Hepatocyte (in vitro differentiated cells): ENCODE measurements at regions not wholly inside any gene's neighbourhood (a gene's known extent, or its start where the extent isn't known, plus 50 kb on each side); places are given as distances from the start of the nearest gene placed in this dataset.

ENCODE experiments used
- CTCF ChIP-seq: fragments of 200-600 bp; sonication (generic); IDR thresholded peaks from 2 replicates; pipeline ENCODE4 v1.5.1; 2016; ENCODE audit warnings: antibody characterized with exemption, mild to moderate bottlenecking; ENCODE audit not compliant: poor library complexity
- EZH2 ChIP-seq: fragments of 200-600 bp; sonication (generic); IDR thresholded peaks from 2 replicates; pipeline ENCODE4 v1.6.1; 2016; ENCODE audit warnings: antibody characterized with exemption, mild to moderate bottlenecking, borderline replicate concordance

GRCh38 chr6:98295515-98296175, 538.7 kb upstream of the POU3F2 start:
- TF ChIP-seq EZH2 (no peak), CTCF (no peak)
